ENCODE measurements at regions not wholly inside any gene's neighbourhood (a gene's known extent, or its start where the extent isn't known, plus 50 kb on each side); places are given as distances from the start of the nearest gene placed in this dataset.

GRCh38 chr3:118766306-118766669 is 268.4 kb downstream of the IGSF11 start:
- Histone ChIP-seq H3K4me1 (ENCODE audit: insufficient read depth) (peaks cover 26% of the 10 kb centered on the region), H4K20me1 (replicated peaks; ENCODE audit: insufficient read depth) (no peaks in the 10 kb centered on the region), H3K27ac (ENCODE audit: low read depth) (no peak overlapping the region), H3K79me2 (replicated peaks; ENCODE audit: insufficient read depth) (no peaks in the 10 kb centered on the region), H3K4me2 (no peak overlapping the region), H3K4me3 (no peak overlapping the region), H3K9me2 (ENCODE audit: insufficient read depth) (peaks cover 6% of the 10 kb centered on the region; the same call in 1 of the 2 replicates), H3F3A (replicated peaks; ENCODE audit: low read depth) (0 out of 2 replicates have a peak, but pooled peaks cover 4% of the 10 kb centered on the region), H3K36me3 (ENCODE audit: insufficient read depth) (no peaks in the 10 kb centered on the region), H3K27me3 (ENCODE audit: insufficient read depth) (no peaks in the 10 kb centered on the region), H2AFZ (no peak overlapping the region)
- DNase-seq (ENCODE audit: low spot score): no peak
- no peak overlapping the region for H3K27ac Mint-ChIP-seq
- H3K27me3 Mint-ChIP-seq (ENCODE audit: insufficient read depth, low read depth, poor library complexity): peaks cover 2% of the 10 kb centered on the region
- ATAC-seq: no peak
- TF ChIP-seq ZNF462 (CRISPR knock-in tag; IDR thresholded peaks at IDR 0.05) (no peak), REST (IDR thresholded peaks at IDR 0.05; ENCODE audit: unreplicated experiment) (no peak), NANOG (IDR thresholded peaks at IDR 0.05; ENCODE audit: borderline replicate concordance) (no peak), JUNB (IDR thresholded peaks at IDR 0.05; ENCODE audit: unreplicated experiment) (no peak), POLR2AphosphoS5 (IDR thresholded peaks at IDR 0.05; ENCODE audit: low read depth) (no peak), ZNF114 (CRISPR knock-in tag; IDR thresholded peaks at IDR 0.05) (no peak), ZNF331 (CRISPR knock-in tag; IDR thresholded peaks at IDR 0.05; ENCODE audit: low read depth) (no peak), EZH2 (IDR thresholded peaks at IDR 0.05; ENCODE audit: low read depth, unreplicated experiment) (no peak), ETS1 (IDR thresholded peaks at IDR 0.05) (no peak), STAT1 (IDR thresholded peaks at IDR 0.05; ENCODE audit: unreplicated experiment) (no peak), CTCF (conservative IDR thresholded peaks at IDR 0.05; ENCODE audit: low read depth in 2 of 2) (no peak), CREB1 (CRISPR knock-in tag; IDR thresholded peaks at IDR 0.05; ENCODE audit: low read depth) (no peak), EZH2phosphoT487 (IDR thresholded peaks at IDR 0.05; ENCODE audit: unreplicated experiment) (no peak)
- H3K4me1 Mint-ChIP-seq: peaks cover 21% of the 10 kb centered on the region
- no peaks in the 10 kb centered on the region for H3K9me3 Mint-ChIP-seq
- H3K36me3 Mint-ChIP-seq (ENCODE audit: low read depth): no peaks in the 10 kb centered on the region
- H3K4me3 Mint-ChIP-seq: no peak overlapping the region

All from GM23338 (cell line).